ENCODE measurements at regions not wholly inside any gene's neighbourhood (a gene's known extent, or its start where the extent isn't known, plus 50 kb on each side); places are given as distances from the start of the nearest gene placed in this dataset.

- Histone ChIP-seq H3K9ac (ENCODE audit: low read depth in 1 of 3, low read length in 3 of 3) (no peak overlapping the region), H3K4me1 (ENCODE audit: control insufficient read depth in 3 of 3, insufficient read depth in 3 of 3, low read length in 3 of 3) (no peaks in the 10 kb centered on the region), H3K9me3 (ENCODE audit: control insufficient read depth in 3 of 3, low read length in 3 of 3) (no peaks in the 10 kb centered on the region), H3K36me3 (ENCODE audit: control insufficient read depth in 3 of 3, insufficient read depth in 3 of 3, low read length in 3 of 3) (no peaks in the 10 kb centered on the region), H3K27me3 (ENCODE audit: control insufficient read depth in 3 of 3, insufficient read depth in 3 of 3, low read length in 3 of 3) (no peaks in the 10 kb centered on the region), H3K27ac (ENCODE audit: low read depth, low read length) (no peak overlapping the region), H3K4me3 (ENCODE audit: low read length in 3 of 3) (no peak overlapping the region)
These were observed 422.9 kb upstream of the OR4E1 start for GRCh38 chr14:22096514-22096895.

GRCh38 chr14:22095860-22096513 lies 422.4 kb upstream of the OR4E1 start:
- no peak overlapping the region for H3K9ac ChIP-seq (ENCODE audit: low read depth in 1 of 3, low read length in 3 of 3)
- H3K27ac ChIP-seq (ENCODE audit: low read depth, low read length) = no peak overlapping the region
- H3K27me3 ChIP-seq (ENCODE audit: control insufficient read depth in 3 of 3, insufficient read depth in 3 of 3, low read length in 3 of 3) = no peaks in the 10 kb centered on the region
- no peaks in the 10 kb centered on the region for H3K36me3 ChIP-seq (ENCODE audit: control insufficient read depth in 3 of 3, insufficient read depth in 3 of 3, low read length in 3 of 3)
- H3K9me3 ChIP-seq (ENCODE audit: control insufficient read depth in 3 of 3, low read length in 3 of 3) = no peaks in the 10 kb centered on the region
- H3K4me1 ChIP-seq (ENCODE audit: control insufficient read depth in 3 of 3, insufficient read depth in 3 of 3, low read length in 3 of 3) = no peaks in the 10 kb centered on the region
- no peak overlapping the region for H3K4me3 ChIP-seq (ENCODE audit: low read length in 3 of 3)

GRCh38 chr14:22089940-22090339 lies 416.3 kb upstream of the OR4E1 start:
- Histone ChIP-seq H3K9ac (ENCODE audit: low read depth in 1 of 3, low read length in 3 of 3) (no peak overlapping the region), H3K4me1 (ENCODE audit: control insufficient read depth in 3 of 3, insufficient read depth in 3 of 3, low read length in 3 of 3) (no peaks in the 10 kb centered on the region), H3K27ac (ENCODE audit: low read depth, low read length) (no peak overlapping the region), H3K4me3 (ENCODE audit: low read length in 3 of 3) (no peak overlapping the region), H3K36me3 (ENCODE audit: control insufficient read depth in 3 of 3, insufficient read depth in 3 of 3, low read length in 3 of 3) (no peaks in the 10 kb centered on the region), H3K27me3 (ENCODE audit: control insufficient read depth in 3 of 3, insufficient read depth in 3 of 3, low read length in 3 of 3) (no peaks in the 10 kb centered on the region), H3K9me3 (ENCODE audit: control insufficient read depth in 3 of 3, low read length in 3 of 3) (no peaks in the 10 kb centered on the region)

- Histone ChIP-seq H3K9me3 (ENCODE audit: control insufficient read depth in 3 of 3, low read length in 3 of 3) (no peaks in the 10 kb centered on the region), H3K27ac (ENCODE audit: low read depth, low read length) (no peak overlapping the region), H3K4me1 (ENCODE audit: control insufficient read depth in 3 of 3, insufficient read depth in 3 of 3, low read length in 3 of 3) (no peaks in the 10 kb centered on the region), H3K27me3 (ENCODE audit: control insufficient read depth in 3 of 3, insufficient read depth in 3 of 3, low read length in 3 of 3) (no peaks in the 10 kb centered on the region), H3K36me3 (ENCODE audit: control insufficient read depth in 3 of 3, insufficient read depth in 3 of 3, low read length in 3 of 3) (no peaks in the 10 kb centered on the region), H3K4me3 (ENCODE audit: low read length in 3 of 3) (no peak overlapping the region), H3K9ac (ENCODE audit: low read depth in 1 of 3, low read length in 3 of 3) (no peak overlapping the region)
These were observed 415.2 kb upstream of the OR4E1 start for GRCh38 chr14:22088614-22089342.

GRCh38 chr14:22086131-22086530 lies 412.5 kb upstream of the OR4E1 start:
- no peaks in the 10 kb centered on the region for H3K27me3 ChIP-seq (ENCODE audit: control insufficient read depth in 3 of 3, insufficient read depth in 3 of 3, low read length in 3 of 3)
- no peaks in the 10 kb centered on the region for H3K4me1 ChIP-seq (ENCODE audit: control insufficient read depth in 3 of 3, insufficient read depth in 3 of 3, low read length in 3 of 3)
- H3K4me3 ChIP-seq (ENCODE audit: low read length in 3 of 3) = no peak overlapping the region
- no peaks in the 10 kb centered on the region for H3K36me3 ChIP-seq (ENCODE audit: control insufficient read depth in 3 of 3, insufficient read depth in 3 of 3, low read length in 3 of 3)
- H3K9ac ChIP-seq (ENCODE audit: low read depth in 1 of 3, low read length in 3 of 3) = no peak overlapping the region
- no peaks in the 10 kb centered on the region for H3K9me3 ChIP-seq (ENCODE audit: control insufficient read depth in 3 of 3, low read length in 3 of 3)
- no peak overlapping the region for H3K27ac ChIP-seq (ENCODE audit: low read depth, low read length)

- Histone ChIP-seq H3K4me1 (ENCODE audit: control insufficient read depth in 3 of 3, insufficient read depth in 3 of 3, low read length in 3 of 3) (no peaks in the 10 kb centered on the region), H3K9me3 (ENCODE audit: control insufficient read depth in 3 of 3, low read length in 3 of 3) (no peaks in the 10 kb centered on the region), H3K27ac (ENCODE audit: low read depth, low read length) (no peak overlapping the region), H3K27me3 (ENCODE audit: control insufficient read depth in 3 of 3, insufficient read depth in 3 of 3, low read length in 3 of 3) (no peaks in the 10 kb centered on the region), H3K9ac (ENCODE audit: low read depth in 1 of 3, low read length in 3 of 3) (no peak overlapping the region), H3K36me3 (ENCODE audit: control insufficient read depth in 3 of 3, insufficient read depth in 3 of 3, low read length in 3 of 3) (no peaks in the 10 kb centered on the region), H3K4me3 (ENCODE audit: low read length in 3 of 3) (no peak overlapping the region)
These were observed 411.0 kb upstream of the OR4E1 start for GRCh38 chr14:22084393-22085281.

- H3K4me3 ChIP-seq (ENCODE audit: low read length in 3 of 3) = no peak overlapping the region
- no peaks in the 10 kb centered on the region for H3K4me1 ChIP-seq (ENCODE audit: control insufficient read depth in 3 of 3, insufficient read depth in 3 of 3, low read length in 3 of 3)
- no peaks in the 10 kb centered on the region for H3K27me3 ChIP-seq (ENCODE audit: control insufficient read depth in 3 of 3, insufficient read depth in 3 of 3, low read length in 3 of 3)
- no peak overlapping the region for H3K9ac ChIP-seq (ENCODE audit: low read depth in 1 of 3, low read length in 3 of 3)
- H3K9me3 ChIP-seq (ENCODE audit: control insufficient read depth in 3 of 3, low read length in 3 of 3) = no peaks in the 10 kb centered on the region
- no peaks in the 10 kb centered on the region for H3K36me3 ChIP-seq (ENCODE audit: control insufficient read depth in 3 of 3, insufficient read depth in 3 of 3, low read length in 3 of 3)
- H3K27ac ChIP-seq (ENCODE audit: low read depth, low read length) = no peak overlapping the region
These were observed 407.7 kb upstream of the OR4E1 start for GRCh38 chr14:22081337-22081736.

- Histone ChIP-seq H3K9me3 (ENCODE audit: control insufficient read depth in 3 of 3, low read length in 3 of 3) (no peaks in the 10 kb centered on the region), H3K4me1 (ENCODE audit: control insufficient read depth in 3 of 3, insufficient read depth in 3 of 3, low read length in 3 of 3) (no peaks in the 10 kb centered on the region), H3K4me3 (ENCODE audit: low read length in 3 of 3) (no peak overlapping the region), H3K9ac (ENCODE audit: low read depth in 1 of 3, low read length in 3 of 3) (no peak overlapping the region), H3K27ac (ENCODE audit: low read depth, low read length) (no peak overlapping the region), H3K27me3 (ENCODE audit: control insufficient read depth in 3 of 3, insufficient read depth in 3 of 3, low read length in 3 of 3) (no peaks in the 10 kb centered on the region), H3K36me3 (ENCODE audit: control insufficient read depth in 3 of 3, insufficient read depth in 3 of 3, low read length in 3 of 3) (no peaks in the 10 kb centered on the region)
These were observed 406.1 kb upstream of the OR4E1 start for GRCh38 chr14:22079766-22080165.

- Histone ChIP-seq H3K4me1 (ENCODE audit: control insufficient read depth in 3 of 3, insufficient read depth in 3 of 3, low read length in 3 of 3) (no peaks in the 10 kb centered on the region), H3K9me3 (ENCODE audit: control insufficient read depth in 3 of 3, low read length in 3 of 3) (no peaks in the 10 kb centered on the region), H3K9ac (ENCODE audit: low read depth in 1 of 3, low read length in 3 of 3) (no peak overlapping the region), H3K36me3 (ENCODE audit: control insufficient read depth in 3 of 3, insufficient read depth in 3 of 3, low read length in 3 of 3) (no peaks in the 10 kb centered on the region), H3K27ac (ENCODE audit: low read depth, low read length) (no peak overlapping the region), H3K4me3 (ENCODE audit: low read length in 3 of 3) (no peak overlapping the region), H3K27me3 (ENCODE audit: control insufficient read depth in 3 of 3, insufficient read depth in 3 of 3, low read length in 3 of 3) (no peaks in the 10 kb centered on the region)
These were observed 400.2 kb upstream of the OR4E1 start for GRCh38 chr14:22073801-22074200.

- no peaks in the 10 kb centered on the region for H3K9me3 ChIP-seq (ENCODE audit: control insufficient read depth in 3 of 3, low read length in 3 of 3)
- no peak overlapping the region for H3K4me3 ChIP-seq (ENCODE audit: low read length in 3 of 3)
- H3K4me1 ChIP-seq (ENCODE audit: control insufficient read depth in 3 of 3, insufficient read depth in 3 of 3, low read length in 3 of 3) = no peaks in the 10 kb centered on the region
- H3K9ac ChIP-seq (ENCODE audit: low read depth in 1 of 3, low read length in 3 of 3) = no peak overlapping the region
- H3K27me3 ChIP-seq (ENCODE audit: control insufficient read depth in 3 of 3, insufficient read depth in 3 of 3, low read length in 3 of 3) = no peaks in the 10 kb centered on the region
- no peak overlapping the region for H3K27ac ChIP-seq (ENCODE audit: low read depth, low read length)
- H3K36me3 ChIP-seq (ENCODE audit: control insufficient read depth in 3 of 3, insufficient read depth in 3 of 3, low read length in 3 of 3) = no peaks in the 10 kb centered on the region
These were observed 397.4 kb upstream of the OR4E1 start for GRCh38 chr14:22071006-22071405.

All from skeletal muscle tissue (tissue), 3 donors.